ENCODE measurements at regions not wholly inside any gene's neighbourhood (a gene's known extent, or its start where the extent isn't known, plus 50 kb on each side); places are given as distances from the start of the nearest gene placed in this dataset.

DNA sequence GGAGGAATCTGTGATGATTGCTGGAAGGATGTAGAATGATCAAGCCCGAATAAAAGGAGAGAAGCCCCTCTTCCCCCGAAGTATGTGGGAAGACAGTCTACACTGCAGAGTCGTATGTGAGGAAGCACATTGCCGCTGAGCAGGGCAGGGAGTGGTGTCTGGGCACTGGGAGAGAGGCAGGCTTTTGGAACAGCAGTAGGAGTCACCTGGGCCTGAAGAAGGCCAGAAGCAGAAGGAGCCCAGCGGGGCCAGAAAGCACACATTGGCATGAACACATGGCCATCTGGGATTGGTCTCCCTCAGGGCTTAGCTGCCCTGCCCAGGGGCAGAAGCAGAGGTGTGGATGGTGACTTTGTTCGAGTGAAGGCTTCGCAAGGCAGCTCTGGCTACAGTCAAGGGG is 162.8 kb downstream of the ERCC6L2 start:
- no peak for DNase-seq (ENCODE audit: low spot score)

- no peak for DNase-seq (ENCODE audit: low spot score)
Observed at GRCh38 chr9:96034553-96035122, 159.1 kb downstream of the ERCC6L2 start.

GRCh38 chr9:96033896-96034295 is 158.4 kb downstream of the ERCC6L2 start:
- DNase-seq (ENCODE audit: low spot score): no peak

- DNase-seq (ENCODE audit: low spot score): no peak
Observed at GRCh38 chr9:96031916-96032534, 156.5 kb downstream of the ERCC6L2 start.

- DNase-seq (ENCODE audit: low spot score): peak; percentile 35
Observed at GRCh38 chr9:96031366-96031824, 155.9 kb downstream of the ERCC6L2 start.

GRCh38 chr9:96029722-96030530 is 154.4 kb downstream of the ERCC6L2 start:
- no peak for DNase-seq (ENCODE audit: low spot score)

GRCh38 chr9:96027251-96028131 is 152.0 kb downstream of the ERCC6L2 start:
- DNase-seq (ENCODE audit: low spot score): no peak

- no peak for DNase-seq (ENCODE audit: low spot score)
Observed at GRCh38 chr9:96026655-96027213, 151.2 kb downstream of the ERCC6L2 start.

GRCh38 chr9:96025995-96026602 is 150.6 kb downstream of the ERCC6L2 start:
- DNase-seq (ENCODE audit: low spot score): no peak

DNA sequence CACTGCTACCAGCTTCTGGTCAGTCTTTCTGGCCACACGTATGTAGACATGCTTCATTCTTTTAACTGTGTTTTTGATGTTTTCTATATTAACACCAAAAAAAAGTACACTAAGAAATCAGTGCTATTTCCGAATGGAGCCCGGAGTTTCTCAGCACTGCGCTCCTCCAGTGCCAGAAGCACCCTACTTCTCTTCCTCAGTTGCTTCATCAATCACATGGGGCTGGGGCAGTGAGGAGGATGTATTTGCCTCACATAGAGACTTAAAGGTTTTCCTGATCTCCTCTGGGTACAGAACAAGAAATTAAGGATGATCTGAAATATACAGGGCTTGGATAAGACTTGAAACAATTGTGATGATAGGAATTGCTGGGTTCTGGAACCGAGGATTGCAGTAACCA is 148.0 kb downstream of the ERCC6L2 start:
- no peak for DNase-seq (ENCODE audit: low spot score)

DNA sequence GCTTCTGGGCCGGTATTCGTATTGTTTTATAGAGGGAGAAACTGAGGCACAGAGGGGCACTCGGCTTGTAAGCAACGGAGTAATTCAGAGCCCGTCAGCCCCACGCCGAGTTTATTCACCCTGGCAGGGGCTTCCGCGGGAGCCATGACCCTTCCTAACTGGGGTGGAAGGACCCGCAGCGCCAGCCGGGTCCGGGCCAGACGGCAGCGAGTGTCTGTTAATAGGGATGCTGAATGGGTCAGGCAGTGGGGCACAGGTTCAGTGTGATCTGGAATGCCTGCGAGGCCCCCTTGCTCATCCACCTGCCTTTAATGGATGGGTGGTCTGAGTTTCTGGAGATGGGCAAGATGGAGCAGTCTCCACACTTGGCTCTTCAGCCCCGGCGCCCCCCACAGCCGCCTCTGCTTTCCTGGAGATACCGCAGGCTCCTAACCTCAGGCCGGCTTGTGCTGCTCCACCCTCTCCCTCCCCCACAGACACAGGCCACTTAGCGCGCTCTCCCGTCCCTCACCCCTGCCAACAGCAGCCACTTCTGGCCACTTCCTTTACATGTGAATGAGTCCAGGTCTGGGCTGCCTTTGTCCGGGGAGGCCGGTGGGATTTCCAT is 147.1 kb downstream of the ERCC6L2 start:
- DNase-seq (ENCODE audit: low spot score): no peak

GRCh38 chr9:96021551-96022444 is 146.3 kb downstream of the ERCC6L2 start:
- DNase-seq (ENCODE audit: low spot score): no peak

DNA sequence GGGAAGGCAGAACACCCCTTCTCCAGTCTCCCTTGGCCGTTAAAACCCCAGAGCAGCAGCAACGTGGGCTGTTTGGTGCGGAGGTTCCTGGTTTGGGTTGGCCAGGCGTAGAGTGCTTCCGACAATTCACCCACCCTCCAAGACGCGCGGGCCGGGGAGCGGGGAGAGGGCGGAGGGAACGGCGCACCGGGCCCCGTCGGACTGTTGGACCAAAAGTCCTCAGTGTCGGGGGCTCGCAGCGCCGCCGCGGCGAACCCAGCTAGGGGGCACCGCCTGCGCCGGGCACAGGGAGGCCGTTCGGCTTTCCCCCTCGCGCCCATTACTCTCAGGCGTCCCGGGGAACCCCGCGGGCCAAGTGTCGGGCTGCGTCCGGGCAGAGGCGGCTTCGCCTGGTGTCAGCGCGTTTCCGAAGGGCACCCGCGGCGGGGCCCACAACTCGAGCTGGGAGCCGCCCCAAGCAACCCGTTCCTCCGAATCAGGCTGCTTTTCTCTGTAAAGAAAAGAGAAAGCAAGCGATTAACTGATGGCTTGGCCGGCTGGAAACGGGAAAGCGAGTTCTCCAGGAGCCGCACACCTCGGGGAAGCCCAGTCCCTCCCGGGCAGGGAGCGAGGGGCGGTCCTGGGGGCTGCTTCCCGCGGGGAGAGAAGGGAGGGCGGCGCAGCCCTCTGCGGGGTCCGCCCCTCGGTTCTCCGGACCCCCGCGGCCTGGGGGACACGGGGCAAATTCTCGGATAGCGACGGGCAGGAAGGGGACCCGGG is 145.5 kb downstream of the ERCC6L2 start:
- no peak for DNase-seq (ENCODE audit: low spot score)

DNA sequence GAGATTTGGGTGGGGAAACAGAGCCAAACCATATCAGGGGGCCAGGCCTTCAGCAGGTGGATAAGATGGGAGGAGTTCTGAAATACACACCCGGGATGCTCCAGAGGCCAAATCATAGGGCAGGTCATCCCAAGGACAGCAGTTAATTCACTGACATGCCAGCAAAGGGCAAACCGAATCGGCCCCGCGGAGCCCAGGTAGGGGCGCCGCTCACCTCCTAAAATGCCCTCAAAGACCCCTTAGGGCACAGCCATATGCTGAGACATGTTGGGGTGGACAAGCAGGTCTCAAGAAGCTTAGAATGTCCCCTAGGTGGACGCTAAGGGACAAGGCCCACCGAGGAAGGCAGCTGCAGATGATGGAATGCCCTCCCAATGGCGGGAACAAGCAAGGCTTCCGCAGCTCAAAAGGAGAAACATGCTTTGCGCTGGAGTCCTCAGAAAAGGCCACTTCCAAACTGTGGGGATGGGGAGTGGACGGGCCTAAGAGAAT is 144.9 kb downstream of the ERCC6L2 start:
- no peak for DNase-seq (ENCODE audit: low spot score)
